ENCODE measurements at regions not wholly inside any gene's neighbourhood (a gene's known extent, or its start where the extent isn't known, plus 50 kb on each side); places are given as distances from the start of the nearest gene placed in this dataset.

DNA sequence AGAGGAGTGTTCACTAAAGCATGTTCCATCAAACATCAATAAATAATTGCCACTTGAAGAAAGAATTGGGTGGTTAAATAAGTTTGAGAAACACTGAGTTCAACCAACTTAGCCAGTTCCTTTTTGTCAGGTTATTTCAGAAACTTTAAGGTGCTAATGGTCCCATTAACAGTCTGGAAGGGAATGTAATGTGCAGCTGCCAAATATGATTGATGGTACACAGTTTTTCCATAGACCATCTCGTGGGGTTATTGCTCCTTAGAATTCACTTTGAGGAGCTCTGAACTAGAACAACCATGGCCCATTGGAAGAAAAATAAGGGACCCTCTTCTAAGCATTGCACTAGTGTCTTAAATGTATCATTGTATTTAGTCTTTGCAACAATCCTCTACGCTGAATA is 185.8 kb upstream of the NR2F2 start:
- H3K79me2 ChIP-seq (ENCODE audit: insufficient read depth, low read length), result no peaks in the 10 kb centered on the region
- no peak overlapping the region for H3K27ac ChIP-seq (ENCODE audit: extremely low read length, insufficient read depth, low read length)
- FAIRE-seq (no peak), ATAC-seq (no peak), DNase-seq (ENCODE audit: low spot score) (no peak)
- H3K4me2 ChIP-seq (ENCODE audit: low read depth, low read length), result no peak overlapping the region
- no peaks in the 10 kb centered on the region for H4K20me1 ChIP-seq (ENCODE audit: insufficient read depth, low read length)
- intact Hi-C loops (cut with micrococcal nuclease; ENCODE audit: unreplicated experiment) (no loop called here), in situ Hi-C loops (cut with HindIII; ENCODE audit: extremely low pct_ligation_motif_present, low pct_unique_long_range_greater_than_20kb) (no loop called here)
- H2AFZ ChIP-seq (ENCODE audit: low read length), result no peak overlapping the region
- TF ChIP-seq WIZ (CRISPR knock-in tag; IDR thresholded peaks at IDR 0.05) (no peak), ZFP36L2 (CRISPR knock-in tag; IDR thresholded peaks at IDR 0.05) (no peak), NFRKB (IDR thresholded peaks at IDR 0.05) (no peak), KLF12 (CRISPR knock-in tag; IDR thresholded peaks at IDR 0.05; ENCODE audit: borderline replicate concordance) (no peak), FIP1L1 (IDR thresholded peaks at IDR 0.05; ENCODE audit: borderline replicate concordance, insufficient read depth, low read depth, low read length) (no peak), JUNB (CRISPR knock-in tag; IDR thresholded peaks at IDR 0.05; ENCODE audit: borderline replicate concordance) (no peak), MXD4 (CRISPR knock-in tag; IDR thresholded peaks at IDR 0.05) (no peak), GABPB1 (CRISPR knock-in tag; IDR thresholded peaks at IDR 0.05) (no peak), ZNF883 (CRISPR knock-in tag; IDR thresholded peaks at IDR 0.05; ENCODE audit: not compliant biosample characterization) (no peak)
- TF ChIP-seq, protein P1, sequence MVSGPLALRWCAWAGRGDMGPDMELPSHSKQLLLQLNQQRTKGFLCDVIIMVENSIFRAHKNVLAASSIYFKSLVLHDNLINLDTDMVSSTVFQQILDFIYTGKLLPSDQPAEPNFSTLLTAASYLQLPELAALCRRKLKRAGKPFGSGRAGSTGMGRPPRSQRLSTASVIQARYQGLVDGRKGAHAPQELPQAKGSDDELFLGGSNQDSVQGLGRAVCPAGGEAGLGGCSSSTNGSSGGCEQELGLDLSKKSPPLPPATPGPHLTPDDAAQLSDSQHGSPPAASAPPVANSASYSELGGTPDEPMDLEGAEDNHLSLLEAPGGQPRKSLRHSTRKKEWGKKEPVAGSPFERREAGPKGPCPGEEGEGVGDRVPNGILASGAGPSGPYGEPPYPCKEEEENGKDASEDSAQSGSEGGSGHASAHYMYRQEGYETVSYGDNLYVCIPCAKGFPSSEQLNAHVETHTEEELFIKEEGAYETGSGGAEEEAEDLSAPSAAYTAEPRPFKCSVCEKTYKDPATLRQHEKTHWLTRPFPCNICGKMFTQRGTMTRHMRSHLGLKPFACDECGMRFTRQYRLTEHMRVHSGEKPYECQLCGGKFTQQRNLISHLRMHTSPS (CRISPR knock-in tag; IDR thresholded peaks at IDR 0.05; ENCODE audit: low read depth), result no peak
- TF ChIP-seq, protein P2, sequence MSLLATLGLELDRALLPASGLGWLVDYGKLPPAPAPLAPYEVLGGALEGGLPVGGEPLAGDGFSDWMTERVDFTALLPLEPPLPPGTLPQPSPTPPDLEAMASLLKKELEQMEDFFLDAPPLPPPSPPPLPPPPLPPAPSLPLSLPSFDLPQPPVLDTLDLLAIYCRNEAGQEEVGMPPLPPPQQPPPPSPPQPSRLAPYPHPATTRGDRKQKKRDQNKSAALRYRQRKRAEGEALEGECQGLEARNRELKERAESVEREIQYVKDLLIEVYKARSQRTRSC (CRISPR knock-in tag; IDR thresholded peaks at IDR 0.05; ENCODE audit: low read depth), result no peak
- TF ChIP-seq, protein P3, sequence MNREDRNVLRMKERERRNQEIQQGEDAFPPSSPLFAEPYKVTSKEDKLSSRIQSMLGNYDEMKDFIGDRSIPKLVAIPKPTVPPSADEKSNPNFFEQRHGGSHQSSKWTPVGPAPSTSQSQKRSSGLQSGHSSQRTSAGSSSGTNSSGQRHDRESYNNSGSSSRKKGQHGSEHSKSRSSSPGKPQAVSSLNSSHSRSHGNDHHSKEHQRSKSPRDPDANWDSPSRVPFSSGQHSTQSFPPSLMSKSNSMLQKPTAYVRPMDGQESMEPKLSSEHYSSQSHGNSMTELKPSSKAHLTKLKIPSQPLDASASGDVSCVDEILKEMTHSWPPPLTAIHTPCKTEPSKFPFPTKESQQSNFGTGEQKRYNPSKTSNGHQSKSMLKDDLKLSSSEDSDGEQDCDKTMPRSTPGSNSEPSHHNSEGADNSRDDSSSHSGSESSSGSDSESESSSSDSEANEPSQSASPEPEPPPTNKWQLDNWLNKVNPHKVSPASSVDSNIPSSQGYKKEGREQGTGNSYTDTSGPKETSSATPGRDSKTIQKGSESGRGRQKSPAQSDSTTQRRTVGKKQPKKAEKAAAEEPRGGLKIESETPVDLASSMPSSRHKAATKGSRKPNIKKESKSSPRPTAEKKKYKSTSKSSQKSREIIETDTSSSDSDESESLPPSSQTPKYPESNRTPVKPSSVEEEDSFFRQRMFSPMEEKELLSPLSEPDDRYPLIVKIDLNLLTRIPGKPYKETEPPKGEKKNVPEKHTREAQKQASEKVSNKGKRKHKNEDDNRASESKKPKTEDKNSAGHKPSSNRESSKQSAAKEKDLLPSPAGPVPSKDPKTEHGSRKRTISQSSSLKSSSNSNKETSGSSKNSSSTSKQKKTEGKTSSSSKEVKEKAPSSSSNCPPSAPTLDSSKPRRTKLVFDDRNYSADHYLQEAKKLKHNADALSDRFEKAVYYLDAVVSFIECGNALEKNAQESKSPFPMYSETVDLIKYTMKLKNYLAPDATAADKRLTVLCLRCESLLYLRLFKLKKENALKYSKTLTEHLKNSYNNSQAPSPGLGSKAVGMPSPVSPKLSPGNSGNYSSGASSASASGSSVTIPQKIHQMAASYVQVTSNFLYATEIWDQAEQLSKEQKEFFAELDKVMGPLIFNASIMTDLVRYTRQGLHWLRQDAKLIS (CRISPR knock-in tag; IDR thresholded peaks at IDR 0.05), result no peak
- no peaks in the 10 kb centered on the region for H3K9me3 ChIP-seq (ENCODE audit: low read length)
- no peak overlapping the region for H3K9ac ChIP-seq (ENCODE audit: insufficient read depth, low read depth, low read length)
- peaks cover 26% of the 10 kb centered on the region for H3K4me1 ChIP-seq (ENCODE audit: insufficient read depth, low read length)
- H3K36me3 ChIP-seq (replicated peaks in 1 of 2; ENCODE audit: control insufficient read depth in 1 of 2, insufficient read depth in 2 of 2, low read length in 2 of 2), result no peaks in the 10 kb centered on the region
- H3K4me3 ChIP-seq (replicated peaks in 1 of 3; ENCODE audit: insufficient read depth in 1 of 3, low read depth in 2 of 3, low read length in 3 of 3), result no peak overlapping the region
- POLR2A ChIA-PET, result no interaction called here
- BruUV-seq (replicated peaks), result no TSS peak
- H3K27me3 ChIP-seq (ENCODE audit: control insufficient read depth in 1 of 2, insufficient read depth in 2 of 2, low read length in 2 of 2), result no peaks in the 10 kb centered on the region
- 50% methylated on average over 2 of the region's 2 CpGs for WGBS (ENCODE audit: low lambda C conversion rate)
- CTCF ChIA-PET (ENCODE audit: low intra/inter-chr PET ratio, low total read pairs), result no interaction called here
